ENCODE measurements at regions not wholly inside any gene's neighbourhood (a gene's known extent, or its start where the extent isn't known, plus 50 kb on each side); places are given as distances from the start of the nearest gene placed in this dataset.

DNA sequence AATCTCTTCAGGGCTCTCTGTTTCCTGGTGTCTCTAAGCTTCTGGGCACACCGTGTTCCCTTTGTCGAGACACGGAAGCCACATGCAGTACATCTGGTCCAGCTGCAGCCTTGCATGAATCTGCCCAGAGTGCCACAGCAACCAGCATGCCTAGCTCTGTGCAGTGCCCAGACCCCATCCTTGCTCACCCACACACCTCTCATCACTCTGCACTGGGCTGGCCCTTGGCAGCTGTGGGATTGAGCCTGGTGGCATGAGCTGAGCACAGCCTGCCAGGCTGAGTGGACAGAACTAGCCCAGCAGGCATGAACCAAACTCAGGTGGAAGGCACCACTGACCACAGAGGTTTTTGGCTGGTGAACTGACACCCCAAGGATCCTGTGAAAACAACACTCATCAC is 279.9 kb downstream of the ATXN7L3B start:
- no peak for DNase-seq

DNA sequence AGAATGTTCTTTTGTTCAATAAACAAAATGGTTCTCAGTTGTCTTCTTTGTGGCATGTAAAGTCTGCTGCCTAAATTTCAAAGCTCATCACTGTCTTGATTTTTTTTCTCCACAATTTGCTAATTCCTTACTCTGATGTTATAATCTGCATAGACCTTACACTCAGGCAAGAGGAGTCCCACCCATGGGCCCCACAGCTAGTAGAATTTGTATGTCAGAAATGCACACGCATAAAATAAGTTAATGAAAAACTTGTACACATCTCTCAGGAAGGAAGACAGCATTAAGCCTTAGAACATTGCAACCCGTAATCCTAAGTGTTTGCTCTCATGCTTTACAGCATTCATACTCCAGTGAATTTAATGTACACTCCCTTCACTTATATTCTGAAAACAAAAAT is 280.8 kb downstream of the ATXN7L3B start:
- DNase-seq = no peak

DNA sequence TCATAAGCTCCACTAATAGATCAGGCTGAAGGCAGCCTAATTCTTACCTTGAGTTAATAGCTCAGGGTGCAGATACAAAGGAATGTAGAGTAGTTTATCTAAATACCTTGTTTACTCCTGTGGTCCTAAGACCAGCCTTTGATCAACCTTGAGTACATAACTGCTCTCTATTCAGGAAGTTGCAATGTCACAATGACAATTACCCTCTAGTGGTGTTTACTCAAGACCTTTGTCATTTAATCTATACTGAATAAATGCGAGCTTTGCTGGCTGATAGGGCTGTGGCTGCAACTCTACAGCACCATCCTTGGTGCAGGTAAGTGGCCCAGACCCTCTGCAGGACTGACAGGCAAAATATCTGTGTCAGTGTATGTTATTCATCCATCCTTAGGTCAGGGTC is 282.7 kb downstream of the ATXN7L3B start:
- no peak for DNase-seq

DNA sequence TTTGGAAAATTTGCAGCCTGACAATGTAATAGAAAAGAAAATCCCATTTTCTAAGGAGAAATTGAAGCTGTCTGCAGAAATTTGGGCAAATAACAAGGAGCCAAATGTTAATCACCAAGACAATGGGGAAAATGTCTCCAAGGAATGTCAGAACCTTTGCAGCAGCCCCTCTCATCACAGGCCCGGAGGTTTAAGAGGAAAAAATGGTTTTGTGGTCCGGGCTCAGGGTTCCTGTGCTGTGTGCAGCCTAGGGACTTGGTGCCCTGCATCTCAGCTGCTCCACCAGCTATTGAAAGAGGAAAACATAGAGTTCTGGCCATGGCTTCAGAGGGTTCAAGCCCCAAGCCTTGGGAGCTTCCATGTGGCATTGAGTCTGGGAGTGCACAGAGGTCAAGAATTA is 298.9 kb downstream of the ATXN7L3B start:
- no peak for DNase-seq

DNA sequence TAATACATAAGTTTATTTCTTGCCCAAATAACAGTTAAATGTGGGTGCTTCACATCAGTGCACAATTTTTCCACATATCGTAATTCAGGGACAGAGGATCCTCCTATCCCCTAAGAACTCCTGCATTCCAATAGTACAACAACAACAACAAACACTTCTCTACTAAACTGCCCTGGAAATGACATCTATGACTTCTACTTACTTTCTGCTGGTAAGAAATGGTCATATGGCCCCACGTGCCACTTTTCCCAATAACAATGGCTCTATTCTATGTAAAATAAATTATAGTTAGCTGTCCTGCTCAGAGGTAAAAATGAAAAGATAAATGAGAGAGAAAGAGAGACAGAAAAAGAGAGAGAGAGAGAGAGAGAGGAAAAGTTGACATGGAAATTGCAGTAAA is 308.5 kb downstream of the ATXN7L3B start:
- DNase-seq = no peak

DNA sequence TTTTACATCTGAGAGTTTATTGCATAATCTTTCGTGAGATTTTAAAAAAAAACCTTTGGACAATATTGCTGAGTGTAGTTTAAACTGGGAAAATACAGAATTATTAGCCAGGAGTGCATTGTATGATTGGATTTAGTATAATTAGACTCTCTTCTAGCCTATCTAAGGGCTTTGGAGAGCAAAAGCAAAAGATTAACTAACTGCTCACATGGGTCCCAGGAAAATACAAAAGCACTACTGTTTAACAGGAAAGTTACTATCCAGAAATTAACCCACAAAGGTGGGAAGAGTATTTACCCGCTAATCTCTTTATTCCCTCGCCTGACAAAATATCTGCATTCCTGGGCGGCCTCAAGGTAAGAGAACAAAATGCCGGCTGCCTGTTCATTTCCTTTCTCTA is 309.5 kb downstream of the ATXN7L3B start:
- DNase-seq = no peak

DNA sequence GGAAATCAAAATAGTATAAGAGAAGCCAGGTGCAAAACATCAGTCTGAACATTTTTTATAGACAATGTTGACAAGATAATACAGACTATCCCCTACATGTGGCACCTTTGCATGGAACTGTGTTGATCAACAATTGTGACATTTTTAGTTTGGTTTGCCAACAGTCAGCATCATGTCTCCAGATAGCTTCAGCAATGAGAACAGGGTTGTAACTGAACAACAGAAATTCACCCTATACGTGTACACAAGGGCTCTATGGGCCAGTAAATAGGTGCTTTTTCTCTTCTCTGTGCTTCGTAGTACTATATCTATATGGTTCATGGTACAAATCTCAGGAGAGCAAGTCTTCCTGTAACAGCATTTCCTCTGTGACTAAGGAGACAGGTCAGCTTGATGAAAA is 310.4 kb downstream of the ATXN7L3B start:
- DNase-seq = no peak

DNA sequence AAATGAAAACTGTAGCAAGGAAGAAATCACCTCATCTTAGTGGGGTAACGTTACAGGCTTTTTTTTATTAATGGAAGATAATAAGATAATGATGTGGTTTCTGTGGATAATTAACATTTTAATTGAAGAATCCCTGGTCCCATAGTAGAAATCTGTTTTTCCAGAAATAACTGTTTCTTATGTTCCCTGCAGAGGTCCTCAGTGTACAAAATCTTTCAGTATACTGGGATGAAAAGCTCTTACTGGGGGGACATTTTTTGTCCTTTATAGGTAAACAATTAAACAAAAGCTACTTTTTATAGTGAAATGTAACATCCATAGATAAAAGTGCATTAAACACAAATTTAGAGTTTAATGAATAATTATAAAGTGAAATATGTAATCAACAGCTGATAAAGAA is 312.2 kb downstream of the ATXN7L3B start:
- DNase-seq = no peak

DNA sequence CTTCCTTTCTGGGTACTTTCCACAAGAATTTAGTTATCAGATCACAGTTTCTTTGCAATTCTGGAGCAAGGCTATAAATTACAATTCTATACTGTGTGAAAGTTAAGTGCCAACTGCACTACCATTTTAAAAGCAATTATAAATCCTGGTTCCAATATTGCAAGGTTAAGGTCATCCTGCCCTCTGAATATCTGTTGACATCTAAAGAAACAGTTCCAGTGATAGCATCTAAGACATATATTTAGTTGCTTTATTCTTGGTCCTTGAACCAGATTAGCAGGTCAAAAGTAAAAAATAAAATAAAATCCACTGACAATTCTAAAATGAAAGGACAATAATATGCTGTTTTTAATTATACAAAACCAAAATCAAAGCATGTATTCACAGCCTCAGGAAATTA is 334.2 kb downstream of the ATXN7L3B start:
- no peak for DNase-seq

DNA sequence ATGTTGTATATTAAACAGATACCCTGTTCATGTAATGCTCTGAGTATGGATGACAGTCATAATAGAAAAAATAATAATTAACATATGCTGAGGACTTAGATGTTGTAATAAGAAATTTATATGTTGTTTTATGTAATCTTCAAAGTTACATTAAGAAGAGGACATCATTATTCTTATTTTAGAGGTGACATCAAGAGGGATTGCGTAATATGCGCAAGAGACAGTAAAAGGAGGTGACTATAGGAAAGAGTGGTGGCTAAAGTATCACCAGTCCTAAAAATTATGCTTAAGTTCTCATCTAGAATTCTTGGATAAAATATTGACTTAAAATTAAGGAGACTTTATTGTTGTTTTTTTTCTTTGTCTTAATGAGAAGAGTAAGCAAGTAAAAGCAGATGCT is 323.9 kb downstream of the KCNC2 start:
- no peak for DNase-seq

DNA sequence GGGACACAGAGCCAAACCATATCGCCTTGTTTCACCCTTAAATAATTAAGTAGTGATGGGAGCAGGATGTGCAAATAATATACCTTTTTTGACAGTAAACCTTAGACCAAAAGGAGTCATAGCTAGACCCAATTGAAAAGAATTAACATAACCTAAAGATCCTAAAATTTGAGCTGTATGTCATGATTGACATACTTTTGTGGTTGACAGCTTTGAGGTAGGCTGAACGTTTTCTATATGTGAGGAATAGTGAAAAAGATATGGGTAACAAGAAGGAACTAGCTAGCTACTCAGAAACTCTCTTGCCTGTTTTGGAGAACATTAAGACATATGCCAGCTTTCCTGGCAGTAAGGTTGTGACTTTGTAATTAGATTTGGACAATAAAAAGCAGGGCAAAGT is 320.6 kb downstream of the KCNC2 start:
- DNase-seq = no peak

DNA sequence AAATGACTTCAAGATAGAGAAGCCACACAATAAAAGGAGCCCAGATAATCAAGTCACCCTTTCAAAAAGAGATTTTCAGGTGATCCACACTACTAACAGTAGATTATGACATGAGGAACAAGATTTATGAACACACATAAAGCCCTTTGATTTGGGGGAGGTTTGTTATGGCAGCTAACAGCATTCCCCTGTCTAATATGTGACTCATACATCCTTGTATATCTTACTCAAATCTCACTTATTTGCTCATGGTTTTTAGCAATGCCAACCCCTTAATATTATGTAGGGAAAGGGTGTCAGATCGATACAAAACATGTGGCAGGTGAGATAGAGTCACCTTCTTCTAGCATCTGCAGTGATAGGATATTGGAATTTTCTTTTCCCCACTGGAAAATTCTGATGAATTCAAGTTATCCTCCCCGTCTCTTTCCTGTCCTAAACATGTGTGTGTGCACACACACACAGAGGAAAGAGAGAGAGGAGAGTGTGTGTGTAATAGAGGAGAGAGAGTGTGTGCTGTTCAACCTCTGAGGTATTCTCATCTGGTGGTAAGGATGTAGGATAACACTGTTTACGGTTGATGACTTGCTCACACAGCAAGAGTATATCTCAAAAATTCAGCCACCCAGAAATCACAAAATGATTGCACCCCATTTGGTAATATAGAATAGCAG is 319.9 kb downstream of the KCNC2 start:
- DNase-seq = no peak

DNA sequence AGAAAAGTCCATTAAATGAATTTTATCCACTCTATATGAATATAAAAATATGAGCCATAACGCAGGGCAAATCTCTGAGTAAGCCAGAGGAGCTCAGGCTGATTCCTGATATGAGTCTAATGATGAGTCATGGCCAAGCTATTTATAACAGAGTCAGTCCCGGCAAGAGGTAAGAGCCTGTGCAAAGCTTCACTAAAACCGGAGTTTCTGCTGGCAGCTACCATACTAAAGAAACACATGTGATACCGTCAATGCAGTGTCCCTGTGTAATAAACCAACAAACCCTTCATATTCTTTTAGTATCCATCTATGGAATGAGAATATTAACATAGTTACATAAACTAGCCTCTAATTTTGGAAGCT is 319.4 kb downstream of the KCNC2 start:
- no peak for DNase-seq

DNA sequence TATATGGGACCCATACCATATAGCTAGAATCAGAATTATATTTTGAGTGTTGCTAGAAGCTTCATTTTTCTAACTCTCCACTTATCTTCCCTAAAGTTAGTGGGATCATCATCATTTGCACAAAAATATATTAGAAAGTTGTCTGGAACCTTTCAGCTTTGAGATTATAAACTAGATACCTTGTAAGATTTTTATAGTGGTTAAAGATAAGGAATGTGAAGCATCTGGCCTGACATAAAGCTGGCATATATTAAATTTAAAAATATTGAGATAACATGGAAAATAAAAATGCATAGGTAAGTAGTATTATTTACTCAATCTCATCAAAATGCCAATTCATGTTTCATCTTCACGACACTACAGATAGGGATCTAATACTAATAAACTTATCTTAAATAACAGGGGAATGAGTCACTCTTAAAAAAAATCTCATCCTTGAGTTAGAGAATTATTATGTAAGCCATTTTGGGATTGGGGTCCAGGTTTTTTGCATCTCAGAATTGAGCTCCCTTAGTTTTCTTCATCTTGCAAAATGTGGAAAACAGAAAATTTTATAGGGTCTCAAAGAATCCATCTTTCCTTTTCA is 318.5 kb downstream of the KCNC2 start:
- DNase-seq = no peak

DNA sequence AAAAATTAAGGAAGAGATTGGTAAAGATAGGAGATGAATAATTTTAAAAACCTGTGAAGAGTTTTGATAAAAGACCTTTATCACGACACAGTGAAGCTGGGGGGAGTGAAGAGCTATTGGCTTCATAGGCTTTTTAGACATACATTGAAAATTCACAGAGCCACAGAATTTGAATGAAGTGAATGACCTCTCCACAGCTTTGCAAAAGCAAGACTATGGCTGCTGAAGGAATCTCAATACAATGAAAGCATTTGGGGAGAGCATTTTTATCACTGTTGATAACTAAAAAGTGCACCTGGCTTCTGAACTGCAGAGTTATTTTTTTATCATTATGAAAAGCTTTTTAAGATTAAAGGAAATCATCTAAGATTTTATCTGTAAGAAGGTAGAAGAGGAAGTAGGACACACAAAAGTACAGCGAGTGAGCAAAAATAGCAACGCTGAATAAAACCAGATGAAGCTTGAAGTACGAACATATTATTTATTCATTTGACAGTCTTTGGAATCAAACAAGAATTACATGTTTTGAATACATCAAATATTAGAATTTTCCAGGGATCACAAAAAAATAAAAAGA is 317.5 kb downstream of the KCNC2 start:
- no peak for DNase-seq

DNA sequence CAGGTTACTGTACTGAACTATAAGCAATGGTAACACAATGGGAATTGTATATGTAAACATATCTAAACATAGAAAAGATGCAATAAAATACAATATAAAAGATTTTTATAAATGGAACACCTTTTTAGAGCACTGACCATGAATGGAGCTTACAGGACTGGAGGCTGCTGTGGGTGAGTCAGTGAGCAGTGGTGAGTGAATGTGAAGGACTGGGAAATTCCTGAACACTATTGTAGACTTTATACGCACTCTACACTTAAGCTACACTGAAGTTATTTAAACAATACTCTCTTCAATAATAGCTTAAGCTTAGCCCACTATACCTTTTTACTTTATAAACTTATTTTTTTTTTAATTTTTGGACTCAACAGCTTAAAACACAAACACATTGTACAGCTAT is 313.5 kb downstream of the KCNC2 start:
- no peak for DNase-seq

DNA sequence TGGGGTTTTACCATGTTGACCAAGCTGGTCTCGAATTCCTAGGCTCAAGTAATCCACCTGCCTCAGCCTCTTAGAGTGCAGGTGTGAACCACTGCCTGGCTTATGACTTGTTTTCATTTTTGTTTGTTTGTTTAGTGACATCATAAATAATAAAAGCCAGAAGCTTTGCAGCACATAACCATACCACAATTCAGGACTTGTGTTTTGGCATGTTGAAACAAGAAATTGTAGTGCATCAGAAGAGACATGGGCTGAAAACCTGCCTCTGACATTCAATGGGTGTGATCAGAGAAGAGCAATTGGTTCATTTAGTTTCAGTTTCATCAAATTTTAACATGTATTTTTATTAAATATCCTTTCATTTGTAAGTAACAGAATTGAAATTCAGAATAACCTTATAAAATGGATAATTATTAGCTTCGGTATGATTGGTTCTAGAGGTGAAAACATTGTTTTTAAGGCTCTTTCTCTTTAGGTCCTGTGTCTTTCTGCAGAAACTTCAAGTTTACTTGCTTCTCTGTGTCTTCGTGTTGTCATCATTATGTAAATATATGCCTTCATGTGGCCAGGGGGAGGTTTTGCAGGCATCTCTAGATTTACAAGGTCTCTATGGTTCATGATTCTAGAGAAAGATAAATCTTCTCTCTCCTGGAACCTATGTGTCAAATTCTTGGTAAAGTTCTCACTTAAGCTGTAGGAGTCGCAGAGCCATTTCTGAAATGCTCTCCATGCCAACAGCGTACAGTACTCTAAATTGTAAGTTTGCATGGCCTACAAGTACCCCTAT is 312.0 kb downstream of the KCNC2 start:
- no peak for DNase-seq

DNA sequence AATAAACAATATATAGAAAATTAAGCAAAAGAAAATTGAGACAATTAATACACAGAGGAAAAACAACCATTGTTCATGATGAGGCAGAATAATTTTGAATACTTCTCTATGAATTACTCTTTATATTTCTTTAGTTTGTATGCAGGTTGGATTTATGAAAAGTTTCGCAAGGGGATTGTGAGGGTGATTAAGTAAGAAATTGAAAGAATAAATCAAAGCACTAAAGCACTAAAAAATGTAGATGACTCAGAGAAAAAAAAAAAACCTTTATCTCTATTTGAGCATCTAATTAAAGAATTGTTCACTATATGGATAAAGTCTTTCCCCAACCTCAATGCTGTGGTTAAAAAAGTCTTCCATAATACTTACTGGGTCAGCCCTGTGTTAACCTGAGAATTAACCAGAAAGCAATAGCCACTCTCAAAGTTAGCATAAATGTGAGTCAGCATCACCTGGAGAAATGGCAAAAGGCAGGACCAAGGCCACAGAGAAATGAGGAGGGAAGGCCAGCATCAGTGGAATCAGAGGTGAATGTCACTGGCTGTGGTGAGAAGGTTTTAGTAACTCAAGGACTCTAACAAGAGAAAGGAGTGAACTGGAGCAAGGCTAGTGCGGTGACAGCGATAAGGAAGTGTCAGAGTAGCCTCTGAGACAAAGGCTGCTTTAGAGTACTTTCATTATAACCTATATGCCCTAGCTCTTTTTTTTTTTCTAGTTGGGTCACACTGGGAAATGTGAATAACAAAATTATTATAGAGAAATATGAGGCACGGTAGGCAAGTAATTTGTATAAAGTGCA is 310.4 kb downstream of the KCNC2 start:
- DNase-seq = no peak

DNA sequence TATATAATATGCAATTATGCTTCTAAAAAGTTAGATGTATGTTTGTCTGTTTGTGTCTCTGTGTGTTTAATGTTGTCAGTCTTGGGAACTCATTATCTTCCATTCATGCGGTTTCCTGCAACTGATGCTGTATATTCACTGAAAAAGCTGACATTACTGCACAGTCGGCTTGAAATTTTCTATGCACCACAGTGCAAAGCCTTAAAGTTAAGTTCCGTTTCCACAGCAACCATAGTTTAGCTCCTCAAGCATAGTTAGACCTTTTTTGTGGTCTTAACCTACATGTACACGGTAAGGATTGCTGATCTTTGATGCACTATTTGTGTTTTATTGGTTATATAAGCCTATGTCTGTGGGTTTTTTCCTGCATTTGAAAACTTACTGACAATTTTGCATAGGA is 309.4 kb downstream of the KCNC2 start:
- no peak for DNase-seq

DNA sequence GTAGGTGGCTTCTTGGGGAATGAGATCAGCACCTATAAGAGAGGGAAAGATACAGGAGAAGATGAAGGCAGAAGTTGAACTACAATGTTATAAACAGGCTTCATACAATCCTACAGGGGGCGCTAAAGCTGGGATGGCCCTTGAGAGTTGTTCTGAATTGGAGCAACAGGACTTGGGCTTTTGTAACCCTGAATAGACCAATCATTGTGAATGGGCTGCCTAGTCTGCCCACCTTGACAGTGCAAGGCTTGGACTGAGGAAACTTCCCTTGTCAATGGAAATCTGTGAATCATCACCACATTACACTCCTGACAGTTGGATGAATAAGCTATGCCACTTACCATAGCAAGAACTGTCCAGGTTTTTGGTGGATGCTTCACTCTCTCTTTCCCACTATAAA is 306.1 kb downstream of the KCNC2 start:
- peak; percentile 17 for DNase-seq

DNA sequence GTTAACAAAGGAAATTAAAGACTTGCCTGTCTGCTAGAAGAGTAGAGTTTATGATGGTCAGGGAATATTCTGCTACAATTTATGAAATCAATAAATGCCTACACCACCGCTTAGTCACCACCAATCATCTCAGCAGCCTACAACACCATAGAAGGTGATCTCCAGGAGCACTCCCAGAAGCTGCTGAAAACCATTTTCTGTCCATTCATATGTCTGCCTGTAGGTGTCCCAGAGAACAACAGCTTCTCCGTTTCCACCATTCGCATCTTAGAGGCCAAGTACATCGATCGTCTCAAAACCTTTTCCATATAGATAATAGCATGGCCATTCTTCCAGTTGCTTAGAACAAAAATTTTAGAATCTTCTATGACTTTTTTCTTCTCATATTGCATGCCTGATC is 303.4 kb downstream of the KCNC2 start:
- peak; percentile 10 for DNase-seq

DNA sequence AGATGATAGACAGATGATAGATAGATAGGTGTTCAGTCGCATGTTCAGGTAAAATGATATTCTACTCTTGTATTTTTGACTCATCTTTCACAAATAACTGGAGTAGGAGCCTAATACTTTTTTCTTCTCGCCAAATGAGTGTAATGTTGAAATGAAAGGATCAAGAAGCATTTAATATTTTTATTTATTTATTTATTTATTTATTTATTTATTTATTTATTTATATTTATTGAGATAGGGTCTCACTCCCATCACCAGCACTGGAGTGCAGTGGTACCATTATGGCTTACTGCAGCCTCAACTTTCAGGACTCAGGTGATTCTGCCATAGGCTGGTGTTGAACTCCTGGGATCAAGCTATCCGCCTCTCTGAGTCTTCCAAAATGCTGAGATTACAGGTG is 298.8 kb downstream of the KCNC2 start:
- DNase-seq = no peak

DNA sequence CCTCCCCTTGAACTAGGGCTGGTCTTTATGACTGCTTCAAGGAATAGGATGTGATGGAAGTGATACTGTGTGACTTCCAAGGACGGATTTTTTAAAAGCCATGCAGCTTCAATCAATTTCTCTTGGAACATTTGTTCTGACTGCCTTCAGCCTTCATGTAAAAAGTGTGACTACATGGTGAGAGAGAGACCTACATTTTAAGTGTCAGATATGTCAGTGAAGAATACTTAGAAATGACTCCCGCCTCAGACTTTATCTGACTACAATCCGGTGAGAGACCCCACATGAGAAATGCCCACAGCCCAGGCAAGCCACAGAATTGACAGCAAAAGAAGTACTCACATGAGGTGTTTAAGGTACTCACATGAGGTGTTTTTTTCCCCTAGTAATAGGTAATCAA is 295.3 kb downstream of the KCNC2 start:
- DNase-seq = no peak
